ENCODE measurements at regions not wholly inside any gene's neighbourhood (a gene's known extent, or its start where the extent isn't known, plus 50 kb on each side); places are given as distances from the start of the nearest gene placed in this dataset.

- CTCF ChIA-PET = no interaction called here
- Mint-ChIP-seq H3K9me3 (ENCODE audit: low read depth, unreplicated experiment) (no peaks in the 10 kb centered on the region), H3K4me1 (ENCODE audit: low read depth, unreplicated experiment) (no peaks in the 10 kb centered on the region), H3K4me3 (ENCODE audit: low read depth, unreplicated experiment) (no peak overlapping the region), H3K36me3 (ENCODE audit: insufficient read depth, unreplicated experiment) (no peaks in the 10 kb centered on the region), H3K27me3 (ENCODE audit: unreplicated experiment) (no peaks in the 10 kb centered on the region), H3K27ac (ENCODE audit: unreplicated experiment) (no peak overlapping the region)
- DNase-seq = no peak
- intact Hi-C loops (cut with micrococcal nuclease; ENCODE audit: unreplicated experiment) = no loop called here
- BruUV-seq (replicated peaks) = no TSS peak
- no peak for TF ChIP-seq CTCF (IDR thresholded peaks at IDR 0.05; ENCODE audit: unreplicated experiment)
These were observed 335.0 kb upstream of the NT5C1B start for GRCh38 chr2:18924386-18924785.

GRCh38 chr2:18922276-18922675 lies 332.9 kb upstream of the NT5C1B start:
- Mint-ChIP-seq H3K4me1 (ENCODE audit: low read depth, unreplicated experiment) (no peaks in the 10 kb centered on the region), H3K27ac (ENCODE audit: unreplicated experiment) (no peak overlapping the region), H3K36me3 (ENCODE audit: insufficient read depth, unreplicated experiment) (no peaks in the 10 kb centered on the region), H3K27me3 (ENCODE audit: unreplicated experiment) (no peaks in the 10 kb centered on the region), H3K4me3 (ENCODE audit: low read depth, unreplicated experiment) (no peak overlapping the region), H3K9me3 (ENCODE audit: low read depth, unreplicated experiment) (no peaks in the 10 kb centered on the region)
- intact Hi-C loops (cut with micrococcal nuclease; ENCODE audit: unreplicated experiment) = no loop called here
- TF ChIP-seq CTCF (IDR thresholded peaks at IDR 0.05; ENCODE audit: unreplicated experiment) = no peak
- no TSS peak for BruUV-seq (replicated peaks)
- CTCF ChIA-PET = no interaction called here
- DNase-seq = no peak

- H3K27ac Mint-ChIP-seq (ENCODE audit: unreplicated experiment) = no peak overlapping the region
- H3K4me1 Mint-ChIP-seq (ENCODE audit: low read depth, unreplicated experiment) = no peaks in the 10 kb centered on the region
- no peak for TF ChIP-seq CTCF (IDR thresholded peaks at IDR 0.05; ENCODE audit: unreplicated experiment)
- H3K36me3 Mint-ChIP-seq (ENCODE audit: insufficient read depth, unreplicated experiment) = no peaks in the 10 kb centered on the region
- intact Hi-C loops (cut with micrococcal nuclease; ENCODE audit: unreplicated experiment) = no loop called here
- no peaks in the 10 kb centered on the region for H3K27me3 Mint-ChIP-seq (ENCODE audit: unreplicated experiment)
- H3K4me3 Mint-ChIP-seq (ENCODE audit: low read depth, unreplicated experiment) = no peak overlapping the region
- no peaks in the 10 kb centered on the region for H3K9me3 Mint-ChIP-seq (ENCODE audit: low read depth, unreplicated experiment)
- no TSS peak for BruUV-seq (replicated peaks)
- no peak for DNase-seq
- CTCF ChIA-PET = no interaction called here
These were observed 328.9 kb upstream of the NT5C1B start for GRCh38 chr2:18918280-18918679.

GRCh38 chr2:18915227-18915626 lies 325.9 kb upstream of the NT5C1B start:
- Mint-ChIP-seq H3K36me3 (ENCODE audit: insufficient read depth, unreplicated experiment) (no peaks in the 10 kb centered on the region), H3K4me1 (ENCODE audit: low read depth, unreplicated experiment) (no peaks in the 10 kb centered on the region), H3K27me3 (ENCODE audit: unreplicated experiment) (no peaks in the 10 kb centered on the region), H3K4me3 (ENCODE audit: low read depth, unreplicated experiment) (no peak overlapping the region), H3K27ac (ENCODE audit: unreplicated experiment) (no peak overlapping the region), H3K9me3 (ENCODE audit: low read depth, unreplicated experiment) (no peaks in the 10 kb centered on the region)
- no TSS peak for BruUV-seq (replicated peaks)
- DNase-seq = no peak
- CTCF ChIA-PET = no interaction called here
- intact Hi-C loops (cut with micrococcal nuclease; ENCODE audit: unreplicated experiment) = no loop called here
- no peak for TF ChIP-seq CTCF (IDR thresholded peaks at IDR 0.05; ENCODE audit: unreplicated experiment)

GRCh38 chr2:18913512-18913911 lies 324.1 kb upstream of the NT5C1B start:
- Mint-ChIP-seq H3K27ac (ENCODE audit: unreplicated experiment) (no peak overlapping the region), H3K27me3 (ENCODE audit: unreplicated experiment) (no peaks in the 10 kb centered on the region), H3K36me3 (ENCODE audit: insufficient read depth, unreplicated experiment) (no peaks in the 10 kb centered on the region), H3K4me3 (ENCODE audit: low read depth, unreplicated experiment) (no peak overlapping the region), H3K9me3 (ENCODE audit: low read depth, unreplicated experiment) (no peaks in the 10 kb centered on the region), H3K4me1 (ENCODE audit: low read depth, unreplicated experiment) (no peaks in the 10 kb centered on the region)
- no peak for DNase-seq
- TF ChIP-seq CTCF (IDR thresholded peaks at IDR 0.05; ENCODE audit: unreplicated experiment) = no peak
- no TSS peak for BruUV-seq (replicated peaks)
- intact Hi-C loops (cut with micrococcal nuclease; ENCODE audit: unreplicated experiment) = no loop called here
- CTCF ChIA-PET = interaction anchor here (0.7 kb wide), 1 partner anchor 184 kb away, joined by 3 read pairs; no protein-coding TSS in a partner anchor

Measured in Calu3 (cell line).